ENCODE measurements at regions not wholly inside any gene's neighbourhood (a gene's known extent, or its start where the extent isn't known, plus 50 kb on each side); places are given as distances from the start of the nearest gene placed in this dataset.

DNA sequence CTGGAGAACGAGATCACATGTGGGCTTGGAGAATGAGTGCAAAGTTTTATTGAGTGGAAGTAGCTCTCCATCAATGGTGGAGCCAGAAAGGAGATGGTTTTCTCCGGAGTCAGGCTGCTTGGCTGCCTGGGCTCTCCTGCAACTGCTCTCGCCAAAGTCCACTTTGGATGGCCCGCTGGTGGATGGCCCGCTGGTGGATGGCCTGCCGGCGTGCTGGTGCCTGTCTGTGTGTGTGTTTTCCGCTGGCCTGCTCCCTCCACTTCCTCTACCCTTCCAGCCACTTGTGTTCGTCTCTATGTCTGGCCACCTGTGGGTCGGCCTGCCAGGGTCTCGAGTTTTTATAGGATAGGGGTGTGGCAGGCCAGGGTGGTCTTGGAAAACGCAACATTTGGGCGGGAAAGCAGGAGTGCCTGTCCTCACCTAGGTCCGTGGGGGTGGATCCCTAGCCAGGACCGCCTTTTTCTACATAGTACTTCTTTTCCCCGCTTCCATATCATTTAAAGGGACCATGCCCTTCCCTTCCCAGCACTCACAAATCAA lies 1292.1 kb upstream of the PIK3C3 start:
- no peak for DNase-seq (ENCODE audit: low read depth)

DNA sequence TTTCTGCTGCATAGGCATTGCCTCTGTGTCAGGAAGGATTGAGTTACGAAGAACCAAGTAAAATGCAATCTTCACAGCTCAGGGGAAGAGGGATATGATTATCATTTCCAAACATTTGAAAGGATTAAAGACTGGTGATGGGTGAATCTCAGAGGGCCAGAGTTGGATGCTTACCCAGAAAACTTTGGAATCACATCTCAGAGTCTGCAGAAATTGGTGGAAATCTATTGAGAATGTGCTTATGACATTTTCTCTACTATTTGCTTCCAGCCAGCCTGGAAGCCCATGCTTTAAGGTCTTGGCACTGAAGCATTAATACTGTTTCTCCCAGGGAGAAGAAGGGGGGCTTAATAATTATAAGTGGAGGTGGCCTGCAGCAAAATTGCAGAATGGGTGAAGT lies 1301.4 kb upstream of the PIK3C3 start:
- no peak for DNase-seq (ENCODE audit: low read depth)

DNA sequence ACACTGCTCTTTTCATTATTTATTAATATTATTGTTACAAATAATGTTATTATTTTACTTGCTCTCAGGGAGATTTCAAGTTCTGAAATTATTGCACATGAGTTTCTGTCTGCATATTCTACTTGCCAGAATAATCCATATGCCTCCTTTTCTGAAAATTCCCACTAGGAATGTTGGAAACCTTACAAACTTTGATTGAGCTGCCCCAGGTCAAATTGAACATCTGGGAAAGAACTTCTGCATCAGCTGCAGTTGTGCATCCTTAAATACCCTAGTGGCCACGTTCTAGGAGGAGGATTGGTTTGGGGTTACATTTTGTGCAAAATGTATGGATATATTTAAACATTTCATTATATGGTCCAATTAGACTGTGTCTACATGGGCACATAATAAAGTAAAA lies 1302.7 kb upstream of the PIK3C3 start:
- no peak for DNase-seq (ENCODE audit: low read depth)

DNA sequence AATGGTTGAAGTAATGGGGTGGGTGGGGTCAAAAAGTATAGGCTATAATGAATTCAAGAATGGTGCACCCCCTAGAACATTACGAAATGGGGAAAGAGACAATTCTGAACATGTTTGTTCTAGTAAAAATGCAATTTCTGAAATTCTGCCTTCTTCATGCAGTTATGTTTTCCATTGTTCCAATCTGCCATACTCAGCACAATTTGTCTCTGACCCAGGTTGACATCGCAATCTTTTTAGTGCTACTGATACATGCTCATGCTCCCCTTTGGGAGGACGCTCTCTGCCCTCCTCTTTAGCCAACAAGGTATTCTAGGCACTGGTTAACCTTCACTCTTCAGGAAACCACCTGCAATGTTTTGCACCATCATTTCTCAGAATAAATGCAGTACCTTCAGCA lies 1303.9 kb upstream of the PIK3C3 start:
- no peak for DNase-seq (ENCODE audit: low read depth)

DNA sequence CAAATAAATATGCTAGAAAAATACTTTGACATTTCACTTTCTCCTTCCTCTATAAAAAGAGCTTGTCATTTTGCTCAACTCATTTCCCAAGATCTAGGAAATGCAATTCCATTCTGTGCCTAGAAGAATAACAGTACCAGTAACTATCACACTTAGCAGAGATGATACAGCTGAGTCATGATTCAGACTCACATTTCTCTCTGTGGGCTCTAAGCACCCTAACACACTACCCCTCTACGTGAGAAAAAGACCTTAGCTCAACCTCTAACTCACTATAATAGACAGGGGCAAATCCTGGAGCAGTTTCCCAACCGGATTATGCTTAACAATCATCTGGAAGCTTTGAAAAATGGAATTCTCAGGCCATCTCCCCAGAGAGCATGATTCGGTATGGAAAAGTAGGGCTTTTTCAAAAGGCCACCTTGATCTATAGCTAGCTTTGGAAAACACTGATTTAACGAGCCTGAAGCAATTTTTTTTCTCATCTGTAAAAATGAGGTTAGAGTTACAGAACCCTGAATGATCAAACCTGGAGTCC lies 1312.3 kb upstream of the PIK3C3 start:
- DNase-seq (ENCODE audit: low read depth) = no peak

DNA sequence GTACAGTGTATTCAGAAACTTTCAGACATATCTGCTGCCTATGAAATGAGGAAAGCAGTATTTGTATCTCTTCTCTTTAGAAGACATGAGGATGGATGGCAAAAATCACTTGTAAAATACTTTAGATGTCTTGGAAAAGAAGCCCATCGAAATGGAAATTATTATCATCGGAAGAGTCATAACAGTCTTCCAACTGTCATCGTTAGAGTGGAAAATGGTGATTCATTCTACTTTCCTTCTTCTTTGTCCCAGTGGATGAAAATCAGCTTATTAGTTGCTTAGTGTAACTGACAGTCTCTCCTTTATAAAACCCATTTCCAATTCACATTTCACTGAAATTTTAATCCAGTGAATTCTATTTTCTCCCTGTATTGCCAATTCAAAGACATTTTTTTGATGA lies 1323.7 kb upstream of the PIK3C3 start:
- DNase-seq (ENCODE audit: low read depth) = no peak

DNA sequence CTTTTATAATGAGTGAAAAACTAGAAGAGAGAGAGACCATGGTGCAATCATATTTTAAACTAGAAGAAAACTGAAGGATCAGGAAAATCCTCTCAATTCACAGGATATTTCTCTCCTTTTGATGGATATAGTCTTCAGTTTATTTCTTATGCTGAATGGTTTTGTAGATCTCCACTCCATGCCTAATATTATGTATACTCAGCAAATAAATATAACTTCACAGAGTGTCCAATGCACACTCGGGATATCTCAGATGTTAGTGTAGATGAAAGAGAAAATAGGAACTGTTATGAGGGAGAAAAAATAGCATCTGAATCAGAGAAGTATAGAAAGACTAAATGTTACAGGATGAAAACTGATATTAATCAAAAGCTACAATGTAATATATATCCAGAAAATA lies 1324.5 kb upstream of the PIK3C3 start:
- DNase-seq (ENCODE audit: low read depth) = no peak

DNA sequence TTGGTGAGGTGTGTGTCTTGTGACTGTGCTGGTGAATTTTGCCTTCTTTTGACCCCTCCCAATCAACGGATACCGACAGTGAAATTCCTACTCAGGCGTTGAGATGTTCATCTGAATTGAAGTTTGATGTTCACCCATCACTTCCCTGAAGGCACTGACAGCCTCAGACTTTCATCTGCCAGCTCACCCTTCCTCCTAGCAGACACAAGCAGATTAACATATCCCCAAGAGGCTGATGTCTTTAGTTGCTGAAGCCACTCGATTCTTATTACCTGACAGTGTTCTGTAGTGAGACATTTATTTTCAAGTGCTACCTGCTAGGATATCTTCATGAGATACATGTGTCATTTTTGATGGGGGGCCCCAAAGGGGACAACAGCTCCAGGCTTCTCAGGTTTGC lies 1330.1 kb upstream of the PIK3C3 start:
- no peak for DNase-seq (ENCODE audit: low read depth)

DNA sequence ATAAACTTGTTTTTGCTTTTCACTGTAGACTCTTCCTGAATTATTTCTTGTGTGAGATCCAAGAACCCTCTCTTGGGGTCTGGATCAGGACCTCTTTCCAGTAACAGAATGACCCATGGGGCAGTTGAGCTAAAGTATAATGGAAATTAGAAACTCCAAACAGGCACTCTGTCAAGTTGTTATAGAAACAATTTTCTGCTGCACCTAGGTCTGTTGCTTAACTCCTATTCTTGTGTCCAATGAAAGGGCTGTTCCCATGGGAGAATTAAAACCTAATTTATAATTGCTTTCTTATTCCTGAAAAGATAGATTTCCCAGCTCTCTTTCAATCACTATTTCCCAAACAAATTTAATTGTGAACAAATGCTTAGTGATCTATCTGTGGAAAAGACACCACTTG lies 1341.3 kb upstream of the PIK3C3 start:
- no peak for DNase-seq (ENCODE audit: low read depth)

DNA sequence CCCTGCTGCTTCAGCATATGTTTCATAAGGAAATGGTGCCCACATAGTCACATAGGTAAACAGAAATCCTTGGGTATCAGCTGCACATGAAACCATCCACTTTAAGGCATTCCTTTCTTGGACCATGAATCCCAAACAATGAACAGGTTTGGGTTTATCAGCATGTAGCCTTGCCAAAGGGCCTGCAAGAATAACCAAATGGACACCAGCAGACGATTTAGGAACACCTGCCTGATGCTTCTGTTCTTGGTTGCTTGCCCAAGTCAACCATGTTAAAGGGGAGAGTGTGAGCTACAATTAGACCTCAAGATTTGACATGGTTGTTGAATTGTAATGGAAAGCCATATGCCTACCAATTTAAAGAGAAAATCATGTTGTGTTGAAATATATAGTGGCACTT lies 1342.7 kb upstream of the PIK3C3 start:
- DNase-seq (ENCODE audit: low read depth) = no peak

DNA sequence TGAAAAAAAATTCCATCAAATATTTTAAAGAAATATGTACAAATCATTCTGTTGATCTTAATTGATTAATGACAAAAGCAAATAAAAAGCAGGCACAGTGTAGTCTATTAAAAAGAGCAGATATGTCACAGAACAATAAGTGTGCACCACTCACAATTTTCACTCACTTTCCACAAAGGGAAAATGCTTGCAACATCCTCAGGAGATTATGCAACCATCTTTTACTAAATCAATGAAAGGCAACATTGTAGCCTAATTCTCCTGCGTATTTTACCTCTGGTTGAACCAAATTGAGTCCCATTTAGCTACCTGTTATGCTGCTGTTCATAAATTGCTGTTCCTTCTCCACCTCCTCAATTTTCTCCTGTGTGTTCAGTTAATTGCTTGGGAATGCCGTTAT lies 1346.8 kb upstream of the PIK3C3 start:
- no peak for DNase-seq (ENCODE audit: low read depth)

DNA sequence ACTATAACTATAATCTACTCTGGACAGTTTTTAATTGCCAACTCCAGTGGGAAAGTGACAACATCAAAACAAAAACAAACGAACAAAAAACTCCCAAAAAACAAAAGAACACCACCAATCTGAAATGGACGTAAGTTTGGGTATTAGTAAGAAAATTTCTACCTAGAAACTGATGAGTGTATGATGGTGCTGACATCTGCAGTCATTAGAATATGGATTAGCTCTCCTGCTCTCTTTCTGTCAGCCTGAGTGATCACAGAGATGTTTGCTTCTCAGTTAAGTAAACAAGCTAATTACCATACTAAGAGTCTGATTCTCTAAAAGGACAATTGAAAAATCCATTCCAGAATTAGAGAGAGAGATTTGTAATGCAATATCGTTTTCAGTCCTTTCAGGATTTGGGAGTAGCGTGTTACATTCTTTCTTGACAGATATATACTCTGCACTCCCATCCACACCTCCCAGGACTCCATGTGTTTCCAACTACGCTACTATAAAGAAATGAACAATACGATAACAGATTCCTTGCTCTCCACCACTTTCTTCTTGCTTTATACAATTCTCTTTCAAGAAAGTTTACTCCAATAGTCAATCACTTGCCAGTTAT lies 1347.4 kb upstream of the PIK3C3 start:
- DNase-seq (ENCODE audit: low read depth) = no peak

DNA sequence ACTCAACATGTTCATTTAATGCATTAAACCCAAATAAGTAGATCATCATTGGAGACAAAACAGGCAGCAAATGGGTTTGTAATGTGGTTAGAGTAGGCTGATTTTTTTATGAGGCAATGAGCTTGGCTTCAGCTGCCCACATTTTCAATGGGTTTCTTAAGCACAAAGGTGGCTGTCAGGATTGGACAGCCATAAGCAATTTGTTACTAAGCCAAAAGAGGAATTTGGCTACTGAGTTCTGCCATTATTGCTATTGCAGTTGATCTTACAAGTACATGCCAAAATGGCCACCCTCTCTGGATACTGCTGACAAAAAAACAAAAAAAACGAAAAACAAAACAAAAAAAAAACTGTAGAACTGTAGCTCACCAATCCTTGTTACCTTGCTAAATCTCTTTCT lies 1348.0 kb upstream of the PIK3C3 start:
- DNase-seq (ENCODE audit: low read depth) = no peak

DNA sequence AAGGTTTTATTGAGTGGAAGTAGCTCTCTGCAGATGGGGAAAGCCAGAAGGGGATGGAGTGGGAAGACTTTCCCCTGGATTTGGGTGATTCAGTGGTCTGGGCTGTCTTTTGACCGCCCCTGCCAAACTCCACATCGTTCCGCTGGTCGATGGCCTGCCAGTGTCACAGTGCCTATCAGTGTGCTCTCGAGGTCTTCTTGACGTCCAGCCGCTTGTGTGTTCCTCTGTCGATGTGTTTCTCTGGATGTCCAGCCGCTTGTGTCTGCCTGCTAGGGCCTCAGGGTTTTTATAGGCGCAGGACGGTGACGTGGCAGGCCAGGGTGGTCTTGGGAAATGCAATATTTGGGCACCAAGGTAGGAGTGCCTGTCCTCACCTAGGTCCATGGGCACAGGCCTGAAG lies 1371.4 kb upstream of the PIK3C3 start:
- no peak for DNase-seq (ENCODE audit: low read depth)

DNA sequence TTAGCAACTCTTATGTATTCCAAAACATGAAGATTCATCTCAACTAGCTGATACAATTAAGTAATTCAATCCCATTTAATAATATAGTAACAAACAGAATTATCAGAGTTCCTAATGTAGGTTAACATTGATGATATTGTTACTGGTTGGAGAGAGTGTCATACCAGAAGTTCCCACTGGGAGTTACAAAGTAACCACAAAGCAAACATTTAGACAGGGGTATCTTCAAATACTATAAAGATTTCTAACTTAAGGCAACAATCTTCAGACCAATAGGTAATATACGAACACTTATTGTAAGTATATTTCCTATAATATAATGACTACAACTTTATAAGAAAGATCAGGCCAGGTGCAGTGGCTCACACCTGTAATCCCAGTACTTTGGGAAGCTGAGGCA lies 1372.9 kb upstream of the PIK3C3 start:
- DNase-seq (ENCODE audit: low read depth) = no peak

DNA sequence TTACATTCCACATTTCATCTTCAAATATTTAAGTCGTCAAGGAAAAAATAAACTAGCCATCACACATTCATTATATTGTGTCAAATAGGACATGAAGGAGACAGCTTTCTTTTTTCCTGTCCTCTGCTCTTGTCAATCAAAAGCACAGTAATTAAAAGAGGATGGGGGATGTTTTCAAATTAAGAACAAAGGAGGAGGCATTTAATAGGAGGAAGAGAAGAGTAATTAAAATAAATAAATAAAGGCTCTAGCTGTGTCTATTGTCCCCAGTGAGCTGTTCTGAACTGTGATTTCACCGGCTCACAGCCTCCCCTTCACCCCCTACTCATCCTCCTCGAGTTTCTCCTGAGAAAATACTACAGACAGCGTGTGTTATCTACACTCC lies 1377.1 kb upstream of the PIK3C3 start:
- DNase-seq (ENCODE audit: low read depth) = no peak

DNA sequence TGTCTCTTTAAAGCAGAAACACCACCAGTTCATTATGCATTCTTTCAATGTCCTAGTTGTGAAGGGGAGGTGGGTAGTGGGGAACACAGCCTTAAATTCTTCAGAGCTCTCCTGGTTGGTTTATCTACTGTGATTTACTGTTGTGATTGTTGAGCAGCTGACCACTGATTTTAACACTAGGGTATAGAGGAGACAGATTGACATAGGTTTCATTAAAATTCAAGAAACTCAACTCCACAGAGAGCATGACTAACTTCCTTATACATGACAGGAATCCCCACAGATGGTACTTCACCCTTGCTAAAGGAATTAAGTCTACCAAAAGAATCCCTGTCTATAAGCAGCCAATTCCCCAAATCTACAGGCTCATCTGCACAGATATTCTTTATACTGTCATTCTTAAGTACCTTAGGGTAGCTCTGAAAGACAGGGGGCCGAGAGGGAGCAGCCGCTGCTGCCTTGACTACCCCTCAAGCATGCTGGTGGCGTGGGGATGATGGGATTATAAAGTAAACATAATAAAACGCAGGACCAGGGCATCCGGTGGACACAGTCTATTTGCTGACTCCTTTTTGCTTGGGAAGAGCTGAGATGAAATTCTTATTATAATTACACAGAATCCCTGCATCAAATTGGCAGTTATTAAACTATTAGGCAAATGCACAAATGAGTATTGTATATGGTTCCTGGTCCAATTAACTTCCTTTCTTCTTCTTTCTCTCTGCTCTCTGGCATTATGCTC lies 1377.6 kb upstream of the PIK3C3 start:
- DNase-seq (ENCODE audit: low read depth) = no peak

DNA sequence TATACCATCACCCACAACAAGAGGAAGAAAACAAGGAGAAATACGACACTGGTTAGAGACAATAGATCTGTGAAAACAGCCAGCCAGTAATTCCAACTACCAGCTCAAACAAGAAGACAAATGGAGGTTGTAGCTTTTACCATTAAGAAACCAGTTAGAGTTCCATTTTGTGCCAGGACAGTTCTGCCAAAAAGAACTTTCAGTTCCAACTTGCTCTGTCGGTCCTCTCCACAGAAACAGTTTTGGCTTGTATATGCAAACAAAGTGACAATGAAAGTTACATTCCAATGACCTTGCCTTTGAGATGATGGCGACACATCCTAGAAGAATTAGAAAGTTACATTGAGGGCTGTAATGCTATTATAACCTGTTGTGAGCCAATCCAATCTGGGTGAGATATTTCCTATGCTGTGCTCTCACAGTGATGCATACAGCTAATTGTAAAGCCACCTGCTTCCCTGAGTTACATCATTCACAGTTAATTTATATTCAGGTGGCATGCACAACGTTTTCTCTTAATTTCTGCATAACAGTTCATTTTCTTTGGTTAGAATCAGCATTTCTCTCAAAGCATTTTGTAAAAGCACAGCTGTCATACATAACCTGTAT lies 1378.4 kb upstream of the PIK3C3 start:
- DNase-seq (ENCODE audit: low read depth) = no peak

DNA sequence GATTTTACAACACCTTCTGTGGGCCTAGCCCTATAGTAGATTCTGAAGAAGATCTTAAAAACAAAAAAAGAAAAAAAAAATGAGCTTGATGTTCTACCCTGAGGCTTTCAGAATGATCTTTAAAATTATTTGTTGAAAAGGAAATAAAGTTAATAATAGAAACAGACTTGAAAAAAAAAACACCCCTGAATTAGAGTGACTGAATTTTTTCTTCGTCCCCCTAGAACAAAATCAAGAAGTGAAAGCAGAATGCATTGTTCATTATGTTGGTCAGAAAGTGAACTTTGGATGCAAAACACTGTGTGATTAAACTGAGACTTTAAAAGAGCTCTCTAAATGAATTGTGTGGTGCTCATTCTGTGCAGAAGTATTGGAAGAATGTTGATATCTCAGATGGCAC lies 1384.4 kb upstream of the PIK3C3 start:
- DNase-seq (ENCODE audit: low read depth) = no peak

DNA sequence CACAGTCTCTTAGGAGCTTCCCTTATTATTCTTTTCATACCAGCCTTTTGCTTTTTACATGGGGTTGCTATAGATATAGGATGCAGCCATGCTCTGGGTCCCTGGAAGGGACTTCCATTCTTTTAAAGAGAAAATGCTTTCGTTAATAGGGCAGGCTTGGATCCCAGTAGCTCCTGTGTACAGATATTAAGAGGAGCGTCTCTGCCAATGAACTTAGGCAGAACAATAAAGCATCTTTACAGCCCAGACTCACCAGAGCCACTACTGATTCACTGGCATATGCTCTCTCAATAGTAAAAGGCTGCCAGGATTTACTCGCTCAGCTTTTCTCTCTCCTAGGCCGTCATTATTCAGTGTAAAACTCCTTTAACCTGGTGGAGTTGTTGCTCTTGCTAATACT lies 1385.4 kb upstream of the PIK3C3 start:
- no peak for DNase-seq (ENCODE audit: low read depth)

DNA sequence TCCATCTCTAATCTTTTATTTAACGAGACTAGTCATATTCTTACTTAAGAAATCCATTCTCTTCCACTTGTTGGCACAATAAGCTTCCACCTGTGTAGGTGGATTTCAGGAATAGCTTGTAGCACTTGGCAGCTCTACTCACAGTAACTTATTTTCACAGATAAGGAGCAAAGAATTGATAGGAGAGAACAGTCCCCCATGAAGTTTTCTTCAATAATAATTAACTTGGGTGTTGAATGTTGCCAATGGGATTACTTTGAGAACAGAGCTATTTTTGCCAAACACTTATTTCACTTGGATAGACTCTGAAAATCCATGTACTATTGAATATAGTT lies 1388.6 kb upstream of the PIK3C3 start:
- DNase-seq (ENCODE audit: low read depth) = no peak

DNA sequence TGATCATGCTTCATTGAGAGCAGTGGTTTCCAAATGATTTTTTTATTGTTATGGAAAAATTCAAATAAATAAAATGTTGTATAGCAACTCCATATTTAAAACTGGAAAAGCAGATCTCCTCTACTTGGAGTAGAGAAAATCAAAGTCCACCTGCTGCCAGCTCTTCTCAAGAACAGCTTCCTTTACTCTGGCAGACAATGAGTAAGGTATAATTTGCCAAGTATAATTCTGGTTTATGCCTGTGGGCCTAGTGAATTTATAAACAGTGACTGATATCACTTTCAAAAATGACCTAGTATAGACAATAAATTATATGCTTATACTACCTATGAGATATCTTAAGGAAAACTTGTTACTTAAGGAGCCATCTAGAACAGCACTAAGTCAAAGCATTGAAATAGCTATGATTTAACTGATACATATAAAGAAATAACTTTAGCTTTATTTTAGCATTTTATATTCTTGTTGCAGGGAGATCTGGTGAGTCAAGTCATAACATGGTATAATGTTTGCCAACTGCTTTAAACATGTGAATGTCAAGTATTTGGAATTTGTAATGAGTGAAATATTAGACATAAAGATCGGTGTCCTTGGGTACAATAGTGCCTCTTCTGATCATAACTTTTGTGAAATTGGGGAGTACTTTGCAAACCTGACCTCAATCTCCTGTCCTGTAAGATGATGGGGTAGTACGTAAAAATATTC lies 1389.1 kb upstream of the PIK3C3 start:
- no peak for DNase-seq (ENCODE audit: low read depth)

DNA sequence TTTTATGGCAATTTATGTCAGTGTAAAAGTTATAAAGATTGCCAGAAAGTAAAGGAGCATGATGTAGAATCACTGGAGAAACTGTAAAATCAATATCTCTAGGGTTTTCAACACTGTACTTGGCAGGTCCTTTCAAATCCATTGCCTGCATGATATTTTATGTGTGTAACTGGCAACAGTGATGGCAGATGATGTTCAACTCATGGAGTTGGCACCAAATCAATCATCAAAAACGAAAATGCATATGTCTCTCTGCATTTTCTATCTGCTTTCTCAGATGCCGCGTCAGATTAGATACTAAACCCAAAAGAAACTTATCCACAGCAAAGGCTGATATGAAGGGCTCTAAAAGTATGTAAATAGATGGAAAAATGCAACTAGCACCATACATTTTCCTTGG lies 1395.5 kb upstream of the PIK3C3 start:
- DNase-seq (ENCODE audit: low read depth) = no peak
